GM23338 (cell line): ENCODE measurements at regions not wholly inside any gene's neighbourhood (a gene's known extent, or its start where the extent isn't known, plus 50 kb on each side); places are given as distances from the start of the nearest gene placed in this dataset.

Source experiments
- EZH2 ChIP-seq: fragments of 200-600 bp; sonication (generic); IDR thresholded peaks from one replicate; pipeline ENCODE4 v1.8.0; 2017; ENCODE audit warnings: antibody characterized with exemption, mild to moderate bottlenecking, low read depth; ENCODE audit not compliant: unreplicated experiment
- EZH2phosphoT487 ChIP-seq: fragments of 200-600 bp; sonication (generic); IDR thresholded peaks from one replicate; pipeline ENCODE4 v1.8.1; 2018; ENCODE audit warnings: antibody characterized with exemption; ENCODE audit not compliant: unreplicated experiment
- POLR2AphosphoS5 ChIP-seq: IDR thresholded peaks from 2 replicates; pipeline ENCODE4 v1.6.1; 2016; ENCODE audit warnings: antibody characterized with exemption, low read depth
- ZNF331 ChIP-seq: fragments of 250-450 bp; sonication (Bioruptor Pico); IDR thresholded peaks from 2 replicates; pipeline ENCODE4 v1.5.0; 2020; ENCODE audit warnings: low read depth, mild to moderate bottlenecking, moderate library complexity
- TF ChIP-seq, protein P1 (sequence below), 2 experiments: fragments of 200-600 bp in 1 of 2; sonication (generic) in 1 of 2; conservative IDR thresholded peaks; 2 replicates each; pipeline versions ENCODE4 v1.5.1 to v1.6.1; 2016 to 2017; ENCODE audit warnings: antibody characterized with exemption in 2 of 2, low read depth in 2 of 2, mild to moderate bottlenecking in 2 of 2, moderate library complexity in 1 of 2
- TF ChIP-seq, protein P2 (sequence below): IDR thresholded peaks from one replicate; pipeline ENCODE4 v1.6.1; 2018; ENCODE audit warnings: antibody characterized with exemption; ENCODE audit not compliant: unreplicated experiment

DNA sequence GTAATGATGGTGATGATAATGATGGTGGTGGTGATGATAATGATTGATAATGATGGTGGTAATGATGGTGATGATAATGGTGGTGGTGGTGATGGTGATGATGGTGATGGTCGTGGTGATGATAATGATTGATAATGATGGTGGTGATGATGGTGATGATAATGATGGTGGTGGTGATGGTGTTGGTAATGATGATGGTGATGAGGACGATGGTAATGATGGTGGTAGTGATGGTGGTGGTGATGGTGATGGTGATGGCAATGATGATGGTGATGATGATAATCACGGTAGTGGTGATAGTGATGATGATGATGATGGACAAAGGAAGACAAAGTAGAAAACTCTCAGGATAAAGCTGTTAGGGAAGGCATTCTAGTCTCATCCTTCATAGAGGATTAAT, 310.5 kb downstream of the MSX2 start:
- TF ChIP-seq, protein P1, sequence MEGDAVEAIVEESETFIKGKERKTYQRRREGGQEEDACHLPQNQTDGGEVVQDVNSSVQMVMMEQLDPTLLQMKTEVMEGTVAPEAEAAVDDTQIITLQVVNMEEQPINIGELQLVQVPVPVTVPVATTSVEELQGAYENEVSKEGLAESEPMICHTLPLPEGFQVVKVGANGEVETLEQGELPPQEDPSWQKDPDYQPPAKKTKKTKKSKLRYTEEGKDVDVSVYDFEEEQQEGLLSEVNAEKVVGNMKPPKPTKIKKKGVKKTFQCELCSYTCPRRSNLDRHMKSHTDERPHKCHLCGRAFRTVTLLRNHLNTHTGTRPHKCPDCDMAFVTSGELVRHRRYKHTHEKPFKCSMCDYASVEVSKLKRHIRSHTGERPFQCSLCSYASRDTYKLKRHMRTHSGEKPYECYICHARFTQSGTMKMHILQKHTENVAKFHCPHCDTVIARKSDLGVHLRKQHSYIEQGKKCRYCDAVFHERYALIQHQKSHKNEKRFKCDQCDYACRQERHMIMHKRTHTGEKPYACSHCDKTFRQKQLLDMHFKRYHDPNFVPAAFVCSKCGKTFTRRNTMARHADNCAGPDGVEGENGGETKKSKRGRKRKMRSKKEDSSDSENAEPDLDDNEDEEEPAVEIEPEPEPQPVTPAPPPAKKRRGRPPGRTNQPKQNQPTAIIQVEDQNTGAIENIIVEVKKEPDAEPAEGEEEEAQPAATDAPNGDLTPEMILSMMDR (conservative IDR thresholded peaks at IDR 0.05; ENCODE audit: low read depth in 2 of 2), result no peak
- TF ChIP-seq POLR2AphosphoS5, result no peak
- TF ChIP-seq EZH2, result no peak
- TF ChIP-seq, protein P2, sequence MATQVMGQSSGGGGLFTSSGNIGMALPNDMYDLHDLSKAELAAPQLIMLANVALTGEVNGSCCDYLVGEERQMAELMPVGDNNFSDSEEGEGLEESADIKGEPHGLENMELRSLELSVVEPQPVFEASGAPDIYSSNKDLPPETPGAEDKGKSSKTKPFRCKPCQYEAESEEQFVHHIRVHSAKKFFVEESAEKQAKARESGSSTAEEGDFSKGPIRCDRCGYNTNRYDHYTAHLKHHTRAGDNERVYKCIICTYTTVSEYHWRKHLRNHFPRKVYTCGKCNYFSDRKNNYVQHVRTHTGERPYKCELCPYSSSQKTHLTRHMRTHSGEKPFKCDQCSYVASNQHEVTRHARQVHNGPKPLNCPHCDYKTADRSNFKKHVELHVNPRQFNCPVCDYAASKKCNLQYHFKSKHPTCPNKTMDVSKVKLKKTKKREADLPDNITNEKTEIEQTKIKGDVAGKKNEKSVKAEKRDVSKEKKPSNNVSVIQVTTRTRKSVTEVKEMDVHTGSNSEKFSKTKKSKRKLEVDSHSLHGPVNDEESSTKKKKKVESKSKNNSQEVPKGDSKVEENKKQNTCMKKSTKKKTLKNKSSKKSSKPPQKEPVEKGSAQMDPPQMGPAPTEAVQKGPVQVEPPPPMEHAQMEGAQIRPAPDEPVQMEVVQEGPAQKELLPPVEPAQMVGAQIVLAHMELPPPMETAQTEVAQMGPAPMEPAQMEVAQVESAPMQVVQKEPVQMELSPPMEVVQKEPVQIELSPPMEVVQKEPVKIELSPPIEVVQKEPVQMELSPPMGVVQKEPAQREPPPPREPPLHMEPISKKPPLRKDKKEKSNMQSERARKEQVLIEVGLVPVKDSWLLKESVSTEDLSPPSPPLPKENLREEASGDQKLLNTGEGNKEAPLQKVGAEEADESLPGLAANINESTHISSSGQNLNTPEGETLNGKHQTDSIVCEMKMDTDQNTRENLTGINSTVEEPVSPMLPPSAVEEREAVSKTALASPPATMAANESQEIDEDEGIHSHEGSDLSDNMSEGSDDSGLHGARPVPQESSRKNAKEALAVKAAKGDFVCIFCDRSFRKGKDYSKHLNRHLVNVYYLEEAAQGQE, result no peak
- no peak for TF ChIP-seq ZNF331 (CRISPR knock-in tag)
- TF ChIP-seq EZH2phosphoT487, result no peak
